Fibroblast of the aortic adventitia (primary cell): ENCODE measurements at regions not wholly inside any gene's neighbourhood (a gene's known extent, or its start where the extent isn't known, plus 50 kb on each side); places are given as distances from the start of the nearest gene placed in this dataset.

Experiments
- DNase-seq: peaks from one replicate; pipeline ENCODE4 v3.0.0-alpha.2; 2010; ENCODE audit warnings: low read depth
- H3K4me3 ChIP-seq: 2 replicates; pipeline ENCODE4 v1.5.1; 2011; ENCODE audit warnings: low read depth, mild to moderate bottlenecking, control low read depth, low read length, moderate library complexity
- TF ChIP-seq, protein P1 (sequence below): IDR thresholded peaks from 2 replicates; pipeline ENCODE4 v1.5.1; 2011; ENCODE audit warnings: mild to moderate bottlenecking, low read length, control low read depth, inconsistent platforms; ENCODE audit not compliant: insufficient read depth

DNA sequence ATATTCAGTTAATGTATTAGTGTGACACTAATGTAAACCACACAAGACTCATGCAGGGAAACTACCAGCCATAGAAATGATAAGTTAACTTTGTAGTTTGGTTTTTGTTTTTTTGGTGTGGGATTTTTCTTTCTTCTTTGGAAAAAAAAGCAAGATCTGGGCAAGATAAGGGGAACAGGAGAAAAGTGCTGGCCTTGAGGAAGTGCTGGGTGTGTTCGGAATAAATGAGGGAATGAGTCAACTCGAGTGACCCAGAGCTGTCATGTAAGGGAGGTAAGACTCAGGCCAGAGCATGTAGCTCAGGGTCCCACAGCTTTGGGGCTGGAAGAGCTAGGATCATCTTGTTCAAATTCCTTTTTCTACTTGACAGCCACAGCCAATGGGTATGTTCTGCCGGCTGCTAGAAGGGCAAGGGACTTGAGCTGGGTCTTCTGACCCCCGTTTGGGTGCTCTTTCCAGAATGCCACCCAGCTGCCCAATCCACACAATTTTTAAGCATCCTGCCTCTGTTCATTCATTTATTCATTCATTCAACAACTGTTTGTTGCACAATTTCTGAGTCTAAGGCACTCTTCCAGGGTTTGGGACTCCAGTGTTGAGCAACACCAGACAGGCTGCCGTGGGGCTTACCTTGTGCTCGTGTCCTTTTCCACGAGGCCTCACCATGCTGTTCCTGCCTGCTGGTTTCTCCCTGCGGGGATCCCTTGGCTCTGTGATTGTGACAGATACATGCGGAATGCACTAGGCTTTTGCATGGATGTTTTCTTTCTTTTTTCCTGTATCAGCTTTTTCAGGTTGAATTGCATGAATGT lies 54.5 kb downstream of the CLDN34 start:
- H3K4me3 ChIP-seq: no peak overlapping the region
- TF ChIP-seq, protein P1, sequence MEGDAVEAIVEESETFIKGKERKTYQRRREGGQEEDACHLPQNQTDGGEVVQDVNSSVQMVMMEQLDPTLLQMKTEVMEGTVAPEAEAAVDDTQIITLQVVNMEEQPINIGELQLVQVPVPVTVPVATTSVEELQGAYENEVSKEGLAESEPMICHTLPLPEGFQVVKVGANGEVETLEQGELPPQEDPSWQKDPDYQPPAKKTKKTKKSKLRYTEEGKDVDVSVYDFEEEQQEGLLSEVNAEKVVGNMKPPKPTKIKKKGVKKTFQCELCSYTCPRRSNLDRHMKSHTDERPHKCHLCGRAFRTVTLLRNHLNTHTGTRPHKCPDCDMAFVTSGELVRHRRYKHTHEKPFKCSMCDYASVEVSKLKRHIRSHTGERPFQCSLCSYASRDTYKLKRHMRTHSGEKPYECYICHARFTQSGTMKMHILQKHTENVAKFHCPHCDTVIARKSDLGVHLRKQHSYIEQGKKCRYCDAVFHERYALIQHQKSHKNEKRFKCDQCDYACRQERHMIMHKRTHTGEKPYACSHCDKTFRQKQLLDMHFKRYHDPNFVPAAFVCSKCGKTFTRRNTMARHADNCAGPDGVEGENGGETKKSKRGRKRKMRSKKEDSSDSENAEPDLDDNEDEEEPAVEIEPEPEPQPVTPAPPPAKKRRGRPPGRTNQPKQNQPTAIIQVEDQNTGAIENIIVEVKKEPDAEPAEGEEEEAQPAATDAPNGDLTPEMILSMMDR: no peak
- peak; percentile 42 for DNase-seq

DNA sequence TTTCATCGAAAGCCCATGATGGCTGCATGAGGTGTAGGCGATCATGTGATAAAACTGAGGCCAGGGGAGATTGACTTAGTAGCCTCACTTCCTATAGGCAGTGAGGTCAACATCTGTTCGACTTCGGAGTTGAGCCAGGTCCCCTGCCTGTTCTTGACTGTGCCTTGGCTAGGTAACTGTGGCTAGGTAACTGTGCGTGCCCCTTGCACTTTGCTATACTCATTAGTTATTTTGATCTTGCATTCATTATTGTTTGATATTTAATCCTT lies 55.0 kb downstream of the CLDN34 start:
- DNase-seq: no peak
- no peak overlapping the region for H3K4me3 ChIP-seq

DNA sequence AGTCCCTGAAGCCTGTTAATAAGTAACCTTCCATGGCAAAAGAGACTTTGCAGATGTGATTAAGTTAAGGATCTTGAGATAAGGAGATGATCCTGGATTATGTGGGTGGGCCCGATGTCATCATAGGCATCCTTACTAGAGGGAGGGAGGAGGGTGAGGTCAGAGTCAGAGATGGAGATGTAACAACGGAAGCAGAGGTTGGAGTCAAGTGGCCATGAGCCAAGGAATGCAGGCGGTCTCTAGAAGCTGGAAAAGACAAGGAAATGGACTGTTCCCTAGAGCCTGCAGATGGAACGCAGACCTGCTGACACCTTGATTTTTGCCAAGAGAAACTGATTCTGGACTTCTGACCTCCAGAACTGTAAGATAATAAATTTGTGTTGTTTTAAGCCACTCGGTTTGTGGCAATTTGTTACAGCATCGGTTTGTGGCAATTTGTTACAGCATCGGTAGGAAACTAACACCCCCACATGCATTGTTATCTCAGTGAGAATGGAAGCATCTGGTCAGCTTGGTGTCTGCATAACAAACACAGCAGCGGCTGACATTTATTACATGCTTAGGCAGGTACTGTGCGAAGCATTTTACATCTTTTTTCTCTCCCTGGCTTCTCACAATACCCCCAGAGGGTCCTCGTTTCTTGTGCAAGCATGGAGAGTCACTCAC lies 55.6 kb downstream of the CLDN34 start:
- TF ChIP-seq, protein P1: no peak
- peak; percentile 90 for DNase-seq

More for the DNA sequence above, 55.0 kb downstream of the CLDN34 start:
- TF ChIP-seq, protein P1: no peak

DNA sequence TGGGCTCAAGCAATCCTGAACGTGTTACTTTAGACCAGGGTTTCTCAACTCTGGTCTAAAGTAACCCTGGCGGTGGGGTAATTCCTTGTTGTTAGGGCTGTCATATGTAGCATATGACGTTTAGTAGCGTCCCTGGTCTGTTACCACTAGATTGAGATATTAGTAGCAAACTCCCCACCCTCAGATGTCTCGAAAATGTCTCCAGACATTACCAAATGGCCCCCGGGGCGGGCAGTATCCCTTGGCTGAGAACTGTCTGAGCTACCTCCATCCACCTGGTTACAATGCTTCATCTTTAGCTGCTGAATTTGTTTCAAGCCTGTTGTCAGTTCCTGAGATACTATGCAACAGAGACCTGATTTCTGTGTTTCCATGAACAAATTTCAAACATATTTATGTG lies 56.7 kb downstream of the CLDN34 start:
- TF ChIP-seq, protein P1: no peak
- H3K4me3 ChIP-seq: no peak overlapping the region
- DNase-seq: no peak

More for the DNA sequence above, 55.6 kb downstream of the CLDN34 start:
- no peak overlapping the region for H3K4me3 ChIP-seq

DNA sequence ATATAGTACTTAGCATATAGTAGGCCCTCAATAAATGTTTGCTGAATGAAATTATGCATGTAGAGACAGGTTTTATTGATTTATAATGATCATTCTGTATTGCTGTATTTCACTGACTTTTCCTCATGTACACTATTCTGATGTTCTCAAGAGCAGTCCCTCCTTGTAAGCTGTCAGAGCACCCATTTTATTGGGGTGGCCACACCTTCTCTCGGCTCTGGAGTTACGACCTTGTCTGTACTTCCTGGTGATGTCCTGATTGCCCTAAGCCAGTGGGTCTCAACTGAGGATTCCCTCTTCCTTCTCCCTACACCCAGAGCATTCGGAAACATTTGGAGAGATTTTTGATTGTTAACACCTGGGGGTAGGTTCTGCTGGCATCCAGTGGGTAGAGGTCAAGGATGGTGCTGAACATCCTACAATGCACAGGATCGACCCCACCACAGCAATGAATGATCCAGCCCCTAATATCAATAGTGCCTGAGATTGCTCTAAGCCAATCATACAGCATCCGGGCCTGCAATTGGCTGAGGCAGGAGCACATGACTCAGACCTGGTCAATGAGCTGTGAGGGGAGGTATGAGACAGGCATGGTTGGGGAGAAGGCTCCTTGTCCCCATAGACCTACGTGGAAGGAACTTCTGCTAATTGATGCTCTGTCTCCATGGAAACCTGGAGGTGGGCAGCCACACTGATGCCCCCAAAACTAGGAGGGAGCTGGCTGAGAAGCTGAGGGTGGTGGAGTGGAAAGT lies 58.8 kb downstream of the CLDN34 start:
- H3K4me3 ChIP-seq: no peak overlapping the region
- TF ChIP-seq, protein P1: no peak
- no peak for DNase-seq

DNA sequence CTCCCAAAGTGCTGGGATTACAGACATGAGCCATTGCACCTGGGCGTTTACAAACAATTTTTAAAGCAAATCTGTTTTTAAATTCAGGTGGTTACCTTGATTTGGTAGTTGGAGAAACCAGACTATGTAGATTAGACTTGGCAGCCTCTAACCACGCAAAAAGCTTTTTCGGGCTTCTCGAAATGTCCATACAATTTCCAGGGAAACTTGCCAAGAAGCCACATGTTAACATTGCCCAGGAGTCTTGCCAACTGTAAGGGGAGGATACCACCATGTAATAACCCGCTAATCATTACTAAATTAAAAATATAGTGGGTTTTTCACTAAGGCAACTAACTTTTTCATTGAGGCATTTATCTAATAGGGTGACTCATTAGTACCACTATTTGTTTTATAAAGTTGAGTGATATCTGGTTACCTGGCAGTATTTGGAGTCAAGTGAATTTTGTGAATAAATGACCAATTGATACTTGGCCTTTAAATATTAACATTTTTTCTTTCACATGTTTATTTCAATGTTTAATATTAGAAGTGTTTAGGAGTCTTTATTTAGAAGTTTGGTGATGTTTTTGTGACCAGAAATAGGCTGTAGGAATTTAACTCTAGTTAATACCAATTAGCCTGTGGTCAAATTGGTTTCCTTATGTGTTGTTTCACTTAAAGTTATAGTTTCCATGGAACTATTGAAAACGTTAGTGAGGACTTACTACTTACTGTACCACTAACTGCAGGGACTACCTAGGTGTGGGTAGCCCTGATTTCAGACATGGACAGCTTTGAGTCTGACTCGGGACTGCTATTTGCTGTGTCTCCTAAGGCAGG lies 61.3 kb downstream of the CLDN34 start:
- TF ChIP-seq, protein P1: no peak
- no peak for DNase-seq

More for the DNA sequence above, 61.3 kb downstream of the CLDN34 start:
- H3K4me3 ChIP-seq: no peak overlapping the region
